T47D (cell line): ENCODE measurements at regions not wholly inside any gene's neighbourhood (a gene's known extent, or its start where the extent isn't known, plus 50 kb on each side); places are given as distances from the start of the nearest gene placed in this dataset.

Experiments used
- DNase-seq, 2 experiments: peaks; one replicate each; pipeline versions ENCODE4 v3.0.0 to v3.0.0-alpha.2; 2011 to 2012; ENCODE audit warnings: low read depth in 1 of 2, low spot score in 1 of 2
- JUND ChIP-seq: IDR thresholded peaks from 2 replicates; pipeline ENCODE4 v1.6.1; 2012; ENCODE audit warnings: low read depth
- in situ Hi-C: cut with HindIII; loops from 2 replicates; pipeline ENCODE4 v1.10.0; 2016; ENCODE audit warnings: low sequenced_read_pairs, low pct_unique_long_range_greater_than_20kb

- no peak for TF ChIP-seq JUND
- in situ Hi-C loops, result no loop called here
Observed at GRCh38 chr10:130726996-130727725, 584.4 kb downstream of the TCERG1L start.

GRCh38 chr10:130727766-130728490 is 583.6 kb downstream of the TCERG1L start:
- in situ Hi-C loops, result no loop called here
- DNase-seq, result no peak
- no peak for TF ChIP-seq JUND

More at GRCh38 chr10:130726996-130727725, 584.4 kb downstream of the TCERG1L start:
- no peak for DNase-seq

GRCh38 chr10:130728531-130729215 is 582.8 kb downstream of the TCERG1L start:
- in situ Hi-C loops, result no loop called here

GRCh38 chr10:130729876-130730275 is 581.6 kb downstream of the TCERG1L start:
- no peak for DNase-seq
- in situ Hi-C loops, result no loop called here
- TF ChIP-seq JUND, result no peak

More at GRCh38 chr10:130728531-130729215, 582.8 kb downstream of the TCERG1L start:
- no peak for DNase-seq
- no peak for TF ChIP-seq JUND

- in situ Hi-C loops, result no loop called here
- no peak for DNase-seq
- TF ChIP-seq JUND, result no peak
Observed at GRCh38 chr10:130737186-130737585, 574.3 kb downstream of the TCERG1L start.

- in situ Hi-C loops, result no loop called here
- TF ChIP-seq JUND, result no peak
Observed at GRCh38 chr10:130737621-130738020, 573.9 kb downstream of the TCERG1L start.

GRCh38 chr10:130739016-130739756 is 572.3 kb downstream of the TCERG1L start:
- DNase-seq, result no peak
- in situ Hi-C loops, result no loop called here
- no peak for TF ChIP-seq JUND

More at GRCh38 chr10:130737621-130738020, 573.9 kb downstream of the TCERG1L start:
- DNase-seq, result peak; percentile 52 to 62

GRCh38 chr10:130739757-130740145 is 571.8 kb downstream of the TCERG1L start:
- no peak for TF ChIP-seq JUND
- in situ Hi-C loops, result no loop called here
- DNase-seq, result no peak

- no peak for DNase-seq
- in situ Hi-C loops, result no loop called here
- no peak for TF ChIP-seq JUND
Observed at GRCh38 chr10:130740166-130740565, 571.4 kb downstream of the TCERG1L start.

- TF ChIP-seq JUND, result no peak
- DNase-seq, result no peak
- in situ Hi-C loops, result no loop called here
Observed at GRCh38 chr10:130740915-130741750, 570.4 kb downstream of the TCERG1L start.
